ENCODE measurements at regions not wholly inside any gene's neighbourhood (a gene's known extent, or its start where the extent isn't known, plus 50 kb on each side); places are given as distances from the start of the nearest gene placed in this dataset.
A peak's percentile ranks its signal among the peaks of the same experiment; 100 is the strongest.

DNA sequence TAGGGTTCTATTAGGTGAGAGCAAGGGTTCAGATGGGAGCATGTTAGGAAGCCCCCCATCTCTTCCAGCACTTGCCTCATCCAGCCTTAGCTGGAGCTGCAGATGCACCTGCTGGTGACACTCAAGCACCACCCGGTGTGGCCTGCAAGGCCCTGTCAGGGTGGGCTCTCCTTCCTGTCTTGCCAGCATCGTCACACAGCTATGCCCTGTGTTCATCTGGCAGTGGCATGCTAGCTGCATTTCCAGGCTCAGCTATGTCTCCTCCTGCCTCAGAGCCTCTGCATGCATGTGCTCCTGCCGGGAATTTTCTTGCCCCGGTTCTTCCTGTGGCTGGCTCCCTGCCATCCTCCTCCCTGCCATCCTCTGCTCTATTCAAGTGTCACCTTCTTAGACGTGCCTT lies 129.7 kb upstream of the KLF6 start:
- H3K27ac ChIP-seq, result no peak overlapping the region
- TF ChIP-seq, protein P1, sequence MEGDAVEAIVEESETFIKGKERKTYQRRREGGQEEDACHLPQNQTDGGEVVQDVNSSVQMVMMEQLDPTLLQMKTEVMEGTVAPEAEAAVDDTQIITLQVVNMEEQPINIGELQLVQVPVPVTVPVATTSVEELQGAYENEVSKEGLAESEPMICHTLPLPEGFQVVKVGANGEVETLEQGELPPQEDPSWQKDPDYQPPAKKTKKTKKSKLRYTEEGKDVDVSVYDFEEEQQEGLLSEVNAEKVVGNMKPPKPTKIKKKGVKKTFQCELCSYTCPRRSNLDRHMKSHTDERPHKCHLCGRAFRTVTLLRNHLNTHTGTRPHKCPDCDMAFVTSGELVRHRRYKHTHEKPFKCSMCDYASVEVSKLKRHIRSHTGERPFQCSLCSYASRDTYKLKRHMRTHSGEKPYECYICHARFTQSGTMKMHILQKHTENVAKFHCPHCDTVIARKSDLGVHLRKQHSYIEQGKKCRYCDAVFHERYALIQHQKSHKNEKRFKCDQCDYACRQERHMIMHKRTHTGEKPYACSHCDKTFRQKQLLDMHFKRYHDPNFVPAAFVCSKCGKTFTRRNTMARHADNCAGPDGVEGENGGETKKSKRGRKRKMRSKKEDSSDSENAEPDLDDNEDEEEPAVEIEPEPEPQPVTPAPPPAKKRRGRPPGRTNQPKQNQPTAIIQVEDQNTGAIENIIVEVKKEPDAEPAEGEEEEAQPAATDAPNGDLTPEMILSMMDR (conservative IDR thresholded peaks at IDR 0.05), result no peak

DNA sequence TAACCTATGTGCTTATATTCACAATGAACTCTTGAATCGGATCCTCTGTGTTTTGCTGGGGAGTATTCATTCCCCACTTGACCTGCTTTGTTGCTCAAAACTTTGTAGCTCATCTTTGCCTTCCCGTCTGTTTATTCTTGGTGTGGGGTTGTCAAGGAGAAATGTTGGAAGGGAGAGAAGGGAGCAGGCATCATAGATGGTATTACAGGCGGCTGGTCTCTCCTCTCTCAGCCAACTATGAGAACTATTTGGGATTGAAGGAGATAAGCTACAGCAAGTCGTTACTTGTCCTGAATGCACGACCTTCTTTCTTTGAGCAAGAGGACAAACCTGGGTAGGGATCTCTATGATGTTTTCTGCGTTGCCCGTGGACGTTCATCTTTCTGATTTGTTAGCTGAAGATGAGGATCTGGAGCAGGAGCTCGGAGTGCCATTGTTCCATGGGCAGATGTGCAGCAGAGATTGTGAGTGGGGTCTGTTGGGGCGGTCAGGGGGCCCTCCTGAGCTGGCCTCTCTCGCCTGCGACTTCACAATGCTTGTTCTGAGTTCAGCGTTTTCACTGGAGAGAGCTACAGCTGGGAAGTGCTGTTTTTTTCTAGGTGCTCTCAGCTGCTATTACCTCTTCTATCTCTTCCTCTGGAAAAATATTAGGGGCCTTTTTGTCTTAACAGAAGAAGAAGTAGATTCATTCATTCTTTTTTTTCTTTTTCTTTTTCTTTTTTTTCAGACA lies 126.9 kb upstream of the KLF6 start:
- no peak overlapping the region for H3K27ac ChIP-seq
- TF ChIP-seq, protein P1 (conservative IDR thresholded peaks at IDR 0.05), result no peak

DNA sequence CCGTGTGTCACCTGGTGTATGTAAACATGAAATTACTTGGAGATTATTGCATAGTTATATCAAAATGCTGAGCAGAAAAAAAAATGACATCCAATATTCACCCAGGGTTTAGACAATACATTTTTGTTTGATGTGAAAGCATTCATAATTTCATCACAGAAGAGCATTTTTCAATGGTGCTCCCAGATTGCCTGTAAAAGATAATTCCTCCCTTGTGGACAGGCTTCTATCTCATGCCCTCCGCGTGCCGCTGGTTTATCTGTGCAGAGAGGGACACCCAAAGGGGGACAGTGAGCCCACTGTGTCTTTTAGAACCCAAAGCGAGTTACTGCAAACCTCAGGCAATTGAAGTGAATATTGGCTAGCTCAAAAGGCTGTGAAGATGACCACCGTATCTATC lies 126.2 kb upstream of the KLF6 start:
- TF ChIP-seq, protein P1 (conservative IDR thresholded peaks at IDR 0.05), result no peak
- H3K27ac ChIP-seq, result no peak overlapping the region

DNA sequence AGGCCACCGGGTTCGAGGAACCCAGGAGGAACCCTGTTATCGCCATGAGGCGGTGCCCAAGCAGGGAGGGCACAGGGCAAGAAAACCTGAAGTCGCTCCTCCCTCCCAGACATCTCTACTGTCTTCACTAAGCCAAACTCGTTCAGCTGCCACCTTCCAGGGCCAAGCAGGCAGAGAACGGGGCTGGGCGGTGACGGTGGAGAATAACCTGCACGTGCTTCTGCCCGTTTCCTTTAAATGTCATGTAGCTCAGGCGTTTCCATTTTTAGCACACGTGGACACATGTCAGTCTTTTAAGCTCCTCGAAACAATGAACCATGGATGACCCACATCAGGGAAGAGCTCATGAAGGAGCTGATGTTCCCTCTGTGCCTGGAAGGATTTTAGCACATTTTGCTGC lies 124.3 kb upstream of the KLF6 start:
- TF ChIP-seq, protein P1 (conservative IDR thresholded peaks at IDR 0.05), result no peak
- no peak overlapping the region for H3K27ac ChIP-seq

DNA sequence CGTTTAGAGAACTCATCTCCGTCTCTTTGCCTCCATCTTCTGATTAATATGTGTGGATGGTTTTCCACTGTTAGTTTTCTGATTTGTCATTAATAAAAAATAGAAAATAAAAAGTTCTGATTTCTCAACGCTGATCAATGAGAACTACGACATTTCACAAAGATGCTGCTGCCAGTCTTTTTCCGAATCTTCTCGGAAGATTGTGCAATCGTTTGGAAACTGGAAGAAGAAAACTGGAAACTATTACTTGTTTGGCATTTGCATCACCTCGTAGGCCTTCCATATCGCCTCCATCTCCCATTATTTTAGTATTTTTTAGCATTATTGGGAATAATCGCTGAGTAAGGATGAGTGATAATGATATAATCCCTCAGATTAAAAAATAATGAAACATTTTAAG lies 123.2 kb upstream of the KLF6 start:
- no peak overlapping the region for H3K27ac ChIP-seq
- TF ChIP-seq, protein P1 (conservative IDR thresholded peaks at IDR 0.05), result no peak

DNA sequence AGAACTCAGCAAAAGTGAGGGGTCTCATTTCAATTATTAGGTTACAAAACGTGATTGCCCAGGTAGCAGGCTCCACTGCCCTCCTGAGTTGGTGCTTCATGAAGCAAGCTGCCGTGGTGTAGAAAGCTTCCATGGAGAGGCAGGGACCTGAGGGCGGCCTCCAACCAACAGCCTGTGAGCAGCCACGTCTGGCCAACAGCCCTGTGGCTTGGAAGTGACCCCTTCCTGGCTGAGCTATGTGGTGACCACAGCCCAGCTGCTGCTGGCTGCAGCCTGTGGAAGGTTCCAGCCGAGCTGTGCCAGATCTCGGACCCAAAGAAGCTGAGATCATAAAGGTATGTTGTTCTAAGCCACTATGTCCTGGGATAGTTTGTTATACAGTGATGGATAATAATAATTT lies 122.5 kb upstream of the KLF6 start:
- TF ChIP-seq, protein P1 (conservative IDR thresholded peaks at IDR 0.05), result no peak
- H3K27ac ChIP-seq, result no peak overlapping the region

DNA sequence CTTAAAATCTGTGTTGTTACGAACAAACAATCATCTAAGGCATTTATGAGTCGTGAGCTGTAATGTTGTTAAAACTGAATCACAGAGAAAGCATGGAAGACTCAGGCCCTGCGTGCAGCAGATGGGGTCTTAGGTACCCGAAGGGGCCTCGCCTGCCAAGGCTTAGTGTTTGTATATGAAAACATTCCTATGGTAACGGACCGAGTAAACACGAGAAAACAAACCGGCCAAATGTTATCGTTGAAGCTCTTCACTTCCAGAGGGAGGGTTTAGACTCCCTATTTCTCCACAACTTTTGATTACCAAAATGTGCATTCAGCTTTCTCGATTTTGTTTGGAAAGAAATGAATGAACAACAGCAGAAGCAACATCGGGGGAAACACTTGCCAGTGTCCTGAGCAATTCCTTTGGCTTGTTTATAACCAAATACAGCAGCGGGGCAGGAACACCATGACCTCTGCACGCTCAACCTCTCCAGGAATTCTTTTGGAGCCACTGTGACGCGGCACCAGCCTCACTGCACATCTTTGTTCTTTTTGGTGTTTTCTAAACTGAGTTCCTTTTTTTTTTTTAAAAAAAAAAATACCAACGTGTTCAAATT lies 121.6 kb upstream of the KLF6 start:
- peak overlapping the region; percentile 45 for H3K27ac ChIP-seq
- TF ChIP-seq, protein P1 (conservative IDR thresholded peaks at IDR 0.05), result no peak

Data from VCaP (cell line).